ENCODE measurements at regions not wholly inside any gene's neighbourhood (a gene's known extent, or its start where the extent isn't known, plus 50 kb on each side); places are given as distances from the start of the nearest gene placed in this dataset.

GRCh38 chr12:90897316-90897715, 57.7 kb downstream of the CCER1 start:
- no peak overlapping the region for H2BK12ac ChIP-seq (ENCODE audit: insufficient read length, low read depth, low read length)
- H4K91ac ChIP-seq (ENCODE audit: insufficient read length, low read depth, low read length) = no peak overlapping the region
- no peak overlapping the region for H3K56ac ChIP-seq (ENCODE audit: insufficient read length, low read depth, low read length)
- H3K9me3 ChIP-seq (ENCODE audit: control insufficient read depth, low read depth, low read length) = no peaks in the 10 kb centered on the region
- no peak overlapping the region for H3T11ph ChIP-seq (ENCODE audit: low read length)
- H3K23ac ChIP-seq (ENCODE audit: insufficient read length, low read depth, low read length) = no peak overlapping the region
- no peak overlapping the region for H3K4ac ChIP-seq (ENCODE audit: low read depth, low read length)
- H2BK120ac ChIP-seq (ENCODE audit: low read depth, low read length, poor library complexity, severe bottlenecking) = no peak overlapping the region
- no peak overlapping the region for H2AFZ ChIP-seq (ENCODE audit: low read length)
- H3K4me2 ChIP-seq (ENCODE audit: insufficient read depth, insufficient read length, low read length) = no peak overlapping the region
- no peaks in the 10 kb centered on the region for H3K23me2 ChIP-seq (ENCODE audit: insufficient read length, low read depth, low read length, poor library complexity, severe bottlenecking)
- H3K27ac Mint-ChIP-seq = no peak overlapping the region
- H3K27ac ChIP-seq (ENCODE audit: insufficient read length, low read depth, low read length) = no peak overlapping the region
- no peak for TF ChIP-seq CTCF (conservative IDR thresholded peaks at IDR 0.05)
- no peak overlapping the region for H3K4me3 Mint-ChIP-seq
- 0 out of 2 replicates have a peak, but pooled peaks cover 2% of the 10 kb centered on the region for H3K27me3 Mint-ChIP-seq (ENCODE audit: low read depth)
- H4K20me1 ChIP-seq (ENCODE audit: control insufficient read depth, insufficient read depth, insufficient read length) = no peaks in the 10 kb centered on the region
- no peak overlapping the region for H3K18ac ChIP-seq (ENCODE audit: insufficient read length, low read depth, low read length)
- no peak overlapping the region for H3K14ac ChIP-seq (ENCODE audit: insufficient read depth, low read length)
- no peak overlapping the region for H3K9ac ChIP-seq (ENCODE audit: extremely low read depth, insufficient read length, low read length)
- H3K4me1 ChIP-seq (ENCODE audit: insufficient read depth, low read length) = no peaks in the 10 kb centered on the region
- no peaks in the 10 kb centered on the region for H3K27me3 ChIP-seq (ENCODE audit: insufficient read depth, low read length)
- no peaks in the 10 kb centered on the region for H3K9me3 Mint-ChIP-seq
- H3K4me1 Mint-ChIP-seq = no peaks in the 10 kb centered on the region
- H4K8ac ChIP-seq (replicated peaks; ENCODE audit: insufficient read length, low read depth, low read length) = no peak overlapping the region
- no peaks in the 10 kb centered on the region for H3K36me3 Mint-ChIP-seq (ENCODE audit: insufficient read depth in 1 of 3, low read depth in 3 of 3)
- no peaks in the 10 kb centered on the region for H3K79me1 ChIP-seq (ENCODE audit: insufficient read depth, low read depth, low read length, poor library complexity, severe bottlenecking)
- H4K5ac ChIP-seq (ENCODE audit: insufficient read length, low read depth, low read length) = no peak overlapping the region
- no peak overlapping the region for H2BK5ac ChIP-seq (ENCODE audit: insufficient read length, low read length)
- DNase-seq = no peak
- H3K79me2 ChIP-seq (ENCODE audit: insufficient read depth, low read length) = no peaks in the 10 kb centered on the region
- WGBS (ENCODE audit: extremely low coverage, insufficient read length, low lambda C conversion rate) = no CpG with 5 or more reads among the region's 3 CpGs
- H2BK20ac ChIP-seq (ENCODE audit: low read depth, low read length, poor library complexity, severe bottlenecking) = no peak overlapping the region
- H2BK15ac ChIP-seq (ENCODE audit: low read depth, low read length) = no peak overlapping the region
- no peak overlapping the region for H2AK5ac ChIP-seq (ENCODE audit: insufficient read length, low read length)

Data from H9 (cell line).